CD4-positive, alpha-beta T cell treated with Interleukin-17A for 4 hours (primary cell): ENCODE measurements at regions not wholly inside any gene's neighbourhood (a gene's known extent, or its start where the extent isn't known, plus 50 kb on each side); places are given as distances from the start of the nearest gene placed in this dataset.
"Not testable (repeated sequence)": the region's sequence is repeated elsewhere in the genome, so short reads cannot be mapped to it uniquely, and the experiment has no call there.

Source experiments
- DNase-seq: peaks from one replicate; pipeline ENCODE4 v3.0.0-alpha.2; 2020; ENCODE audit warnings: mixed read lengths

DNA sequence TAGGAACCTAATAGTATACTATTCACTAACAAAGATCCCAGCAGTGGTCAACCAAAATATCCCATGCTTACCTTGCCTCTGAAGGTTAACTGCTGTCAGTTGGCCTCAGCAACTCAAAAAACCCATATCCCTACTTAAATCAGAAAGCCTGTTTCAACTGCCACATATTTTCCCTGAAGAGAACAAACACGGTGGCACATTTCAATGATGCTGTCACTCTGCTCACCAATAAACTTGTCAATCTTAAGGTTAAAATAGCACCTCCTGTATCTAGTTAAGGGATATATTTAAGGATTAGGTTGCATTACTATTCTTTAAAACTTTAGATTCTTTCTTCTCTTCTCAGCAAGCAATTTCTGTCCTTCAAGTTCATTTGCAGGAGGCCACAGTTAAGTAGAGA is 986.9 kb downstream of the CDH18 start:
- no peak for DNase-seq

DNA sequence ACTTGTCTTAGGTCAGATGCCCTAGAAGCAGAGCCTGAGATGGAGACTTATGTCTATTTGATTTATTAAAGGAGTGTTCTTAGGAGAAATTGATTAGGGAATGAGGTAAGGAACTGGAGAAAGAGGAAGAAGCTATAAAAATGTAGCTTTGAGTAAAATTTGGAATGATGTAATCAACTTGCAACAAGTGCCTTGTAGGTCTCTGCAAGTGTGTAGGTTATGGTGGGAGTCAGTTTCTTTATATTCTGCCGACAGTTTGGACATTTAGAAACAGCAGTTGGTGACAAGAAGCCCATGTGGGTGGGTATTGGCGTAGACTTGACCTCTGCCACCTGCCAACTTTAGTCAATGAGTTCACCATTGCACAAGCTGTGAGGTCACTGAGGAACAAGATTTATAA is 986.5 kb downstream of the CDH18 start:
- no peak for DNase-seq

DNA sequence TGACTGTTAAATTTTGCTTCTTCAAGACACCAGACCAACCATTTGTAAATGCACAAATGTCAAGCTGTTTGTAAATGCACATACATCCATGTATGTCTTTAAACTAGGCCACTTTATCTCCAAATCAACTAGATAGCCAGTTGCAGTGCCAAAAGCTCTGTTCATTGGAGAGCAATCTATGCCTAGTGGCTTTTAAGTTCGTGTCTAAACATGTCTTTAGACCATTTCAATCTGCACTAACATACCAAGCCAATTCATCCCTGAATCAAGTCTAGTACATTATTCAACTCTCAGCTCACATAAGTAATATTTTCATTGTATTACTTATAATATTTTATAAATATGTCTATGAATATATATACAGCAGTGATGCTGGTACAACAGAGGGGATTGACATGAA is 985.9 kb downstream of the CDH18 start:
- DNase-seq, result no peak

DNA sequence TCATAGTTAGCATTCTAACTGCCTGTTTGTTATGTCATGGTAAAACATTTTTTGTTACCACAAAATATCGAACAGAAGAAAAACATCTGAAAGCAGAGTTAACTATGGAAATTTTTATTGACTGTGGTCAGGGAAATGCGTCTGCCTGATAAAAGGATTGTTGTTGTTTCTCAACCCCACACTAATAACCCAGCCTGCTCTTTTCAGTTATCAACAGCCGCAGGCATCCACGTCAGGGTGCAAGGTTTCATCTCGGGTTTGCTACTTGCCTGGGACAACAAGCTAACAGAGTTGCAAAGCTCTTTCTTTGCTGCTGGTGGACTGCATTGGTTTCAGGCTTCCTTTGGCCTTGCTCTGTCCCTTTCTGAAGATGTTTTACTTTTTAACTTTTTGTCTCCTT is 969.2 kb downstream of the CDH18 start:
- DNase-seq, result no peak

DNA sequence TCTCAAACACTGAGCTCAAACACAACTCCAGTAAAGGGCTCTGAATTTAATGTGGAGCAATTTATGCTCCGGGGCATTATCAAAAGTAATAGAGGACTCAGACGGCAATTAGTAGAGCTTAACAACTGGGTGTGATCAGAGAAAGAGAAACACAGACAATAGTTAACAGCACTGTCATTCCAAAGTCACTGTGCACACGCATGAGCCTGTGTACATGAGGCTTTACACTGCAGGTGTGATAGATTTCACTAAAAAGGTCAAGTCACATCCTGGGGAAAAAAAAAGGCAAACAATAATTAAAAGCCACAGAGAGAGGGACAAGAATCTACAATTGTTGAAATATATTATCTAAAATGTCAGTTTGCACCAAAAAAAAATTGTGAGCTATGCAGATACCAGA is 956.5 kb downstream of the CDH18 start:
- DNase-seq, result no peak

DNA sequence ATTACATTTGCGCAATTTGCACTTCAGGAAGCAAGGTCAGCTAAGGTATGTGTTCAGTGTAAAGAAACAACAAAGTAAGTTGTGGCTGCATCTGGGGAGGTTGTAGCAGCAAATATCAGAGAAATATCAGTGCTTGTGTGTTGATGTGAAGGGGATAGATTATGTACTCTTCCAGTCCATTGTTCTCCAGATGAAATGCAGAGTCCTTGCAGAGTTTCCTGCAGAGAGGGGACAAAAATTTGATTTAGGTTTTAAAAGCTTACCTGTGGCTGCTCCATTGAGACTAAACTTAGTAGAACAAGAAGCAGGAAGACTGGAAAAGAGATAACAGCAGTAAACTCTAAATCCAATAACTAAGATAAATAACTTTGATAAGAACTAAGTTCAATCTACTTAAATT is 952.2 kb downstream of the CDH18 start:
- no peak for DNase-seq

DNA sequence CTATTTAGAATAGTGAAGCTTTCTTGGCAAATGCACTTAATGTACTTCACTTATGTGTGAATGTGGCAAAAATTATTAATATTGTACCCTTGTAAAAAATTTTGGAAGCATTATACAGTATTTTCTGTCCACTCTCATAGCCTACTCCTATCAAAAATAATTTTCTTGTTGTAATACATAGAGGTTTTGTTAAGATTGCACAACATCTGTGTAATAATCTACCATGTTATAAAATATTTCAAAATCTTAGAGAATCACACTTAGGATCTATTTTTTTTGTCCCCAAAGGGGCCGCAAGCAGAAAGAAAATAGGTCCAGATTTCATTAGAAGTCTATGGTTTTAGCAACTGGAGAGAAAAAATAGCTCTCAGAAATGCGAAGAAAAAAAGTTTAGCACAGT is 945.9 kb downstream of the CDH18 start:
- DNase-seq, result no peak

DNA sequence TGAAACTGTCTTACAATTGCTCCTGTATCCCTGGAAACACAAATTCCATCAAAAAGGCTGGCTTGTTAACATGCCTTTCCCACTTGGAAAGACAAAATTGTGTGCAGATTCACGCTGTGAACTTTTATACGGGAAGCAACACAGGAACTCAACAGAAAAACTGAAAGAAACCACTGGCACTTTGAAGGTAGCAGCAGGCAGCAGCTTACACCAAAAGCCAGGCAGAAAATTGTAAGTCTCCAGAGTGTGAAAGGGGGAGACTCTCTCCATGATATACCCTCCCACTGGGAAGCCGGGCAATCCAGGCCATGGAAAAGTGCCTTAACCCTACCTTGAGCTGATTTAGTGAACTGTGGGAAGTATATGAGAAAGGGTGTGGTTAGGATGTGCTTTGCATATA is 943.7 kb downstream of the CDH18 start:
- no peak for DNase-seq

DNA sequence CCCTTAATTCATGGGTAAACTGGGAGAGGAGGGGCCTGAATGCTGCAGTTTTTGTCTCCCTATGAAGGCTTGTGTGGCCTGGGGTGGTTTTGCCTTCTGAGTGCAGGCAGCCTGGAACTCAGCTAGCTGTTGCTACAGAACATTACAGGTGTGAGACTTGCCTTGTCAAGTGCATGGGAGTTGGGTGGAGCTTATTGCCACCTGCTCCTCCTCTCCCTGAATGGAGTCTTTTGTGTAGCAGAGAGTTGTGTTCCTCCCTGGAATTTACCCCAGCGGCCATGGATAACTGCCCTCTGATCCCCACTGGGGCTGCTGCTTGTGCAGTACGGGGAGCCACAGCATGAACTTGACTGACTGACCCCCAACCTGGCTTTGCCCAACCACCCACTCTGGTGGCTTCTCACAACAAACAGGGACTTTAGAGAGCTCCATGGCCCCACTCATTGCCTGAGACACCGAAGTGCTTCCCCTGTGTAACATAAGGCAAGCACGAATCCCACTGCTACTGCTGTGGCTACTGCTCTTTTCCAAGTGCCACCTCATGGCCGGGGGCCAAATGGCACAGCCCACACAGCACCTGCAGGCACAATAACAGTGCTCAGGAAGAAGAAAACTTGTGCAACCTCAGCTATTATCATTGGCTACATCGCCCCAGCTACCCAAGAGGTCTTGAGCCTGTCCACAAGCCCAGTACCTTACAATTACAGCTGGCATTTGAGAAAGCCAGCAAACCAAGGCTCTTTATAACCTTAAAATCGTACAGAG is 942.9 kb downstream of the CDH18 start:
- no peak for DNase-seq

DNA sequence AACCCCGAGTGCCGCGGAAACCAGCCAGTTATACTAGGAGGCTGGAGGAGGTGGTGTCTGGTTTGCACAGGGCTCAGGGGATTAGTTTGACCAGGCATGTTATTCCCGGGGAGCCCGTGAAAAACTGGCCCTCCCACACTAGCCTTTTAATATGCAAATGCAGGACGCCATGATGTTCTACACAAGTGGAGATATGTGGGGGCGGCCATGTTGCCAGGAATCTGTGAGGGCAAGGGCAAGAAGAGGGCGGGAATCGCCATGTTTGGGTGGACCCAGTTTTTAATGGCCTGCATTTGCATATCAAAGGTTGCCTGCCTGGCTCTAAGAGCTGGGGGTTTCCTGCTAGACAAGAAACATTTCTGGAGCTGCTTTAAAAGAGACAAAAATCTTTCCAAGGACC is 940.7 kb downstream of the CDH18 start:
- no peak for DNase-seq

DNA sequence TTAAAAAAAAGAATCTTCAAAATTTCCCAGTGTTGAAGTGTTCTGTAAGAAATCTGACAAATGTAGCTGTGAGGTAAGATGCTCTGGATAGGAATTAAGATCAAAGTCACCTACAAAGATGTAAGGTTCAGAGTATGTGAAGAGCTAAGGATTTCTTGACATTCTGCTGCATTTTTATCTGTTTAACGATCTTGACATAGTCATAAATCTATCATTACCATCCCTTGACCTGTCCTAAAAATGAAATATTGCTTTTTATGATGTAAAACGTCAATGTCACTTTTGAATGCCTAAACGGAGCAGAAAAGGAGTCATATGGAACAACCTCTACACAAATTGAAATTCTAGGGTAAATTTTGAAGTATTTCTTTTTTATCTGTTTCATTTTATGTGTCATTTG is 939.3 kb downstream of the CDH18 start:
- DNase-seq, result no peak

DNA sequence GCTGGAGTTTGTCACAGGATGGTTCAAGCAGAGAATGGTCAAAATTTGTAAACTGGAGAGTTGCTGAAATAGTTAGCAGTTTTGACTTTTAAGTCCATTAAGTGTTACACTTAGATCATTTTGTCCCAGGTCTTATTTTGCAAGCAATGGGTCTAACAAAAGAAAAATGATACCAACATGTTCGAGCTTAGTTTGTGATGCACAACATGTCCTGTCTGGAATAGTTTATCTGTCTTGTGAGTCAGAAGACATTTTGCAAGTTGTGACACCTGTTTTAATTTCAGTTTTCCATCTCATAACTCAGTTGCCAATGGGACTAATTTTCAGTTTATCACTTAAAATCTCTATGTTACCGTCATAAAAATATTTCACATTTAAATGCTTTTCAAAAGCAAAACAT is 929.8 kb downstream of the CDH18 start:
- no peak for DNase-seq

DNA sequence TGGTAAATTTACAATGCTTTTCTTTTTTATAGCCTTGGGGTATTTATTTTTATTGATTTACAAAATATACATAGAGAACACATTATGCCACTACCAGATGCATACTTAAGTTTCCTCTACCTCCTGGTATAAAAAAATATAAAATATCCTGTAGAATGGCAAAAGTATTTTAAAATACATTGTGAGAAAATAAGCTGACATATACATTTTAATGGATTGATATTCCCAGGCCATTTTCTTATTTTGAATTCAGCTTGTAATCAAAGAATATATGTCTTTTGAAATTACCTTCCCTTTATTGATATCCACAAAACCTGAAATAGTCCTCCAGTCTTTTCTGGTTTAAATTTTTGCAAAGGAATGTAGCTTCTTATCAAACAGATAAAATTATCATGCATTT is 923.9 kb downstream of the CDH18 start:
- DNase-seq, result no peak

DNA sequence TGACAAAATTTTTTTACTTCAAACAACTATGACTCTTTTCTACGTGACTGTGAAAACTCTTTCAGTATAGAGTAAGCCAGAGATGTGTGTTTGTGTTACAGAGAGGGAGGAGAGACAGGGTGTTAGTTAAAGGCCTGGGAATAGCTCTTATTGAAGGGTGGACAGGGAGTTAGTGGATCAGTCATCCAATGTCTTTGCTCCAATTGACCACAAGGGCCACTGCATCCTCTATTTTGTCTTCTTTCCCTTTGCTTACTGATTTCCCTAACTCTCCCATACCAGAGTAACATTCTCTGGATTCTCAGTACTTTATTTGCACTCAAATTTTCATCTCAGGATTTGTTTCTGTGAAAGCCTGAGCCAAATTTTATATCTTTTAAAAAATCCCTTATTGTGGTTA is 920.3 kb downstream of the CDH18 start:
- no peak for DNase-seq

DNA sequence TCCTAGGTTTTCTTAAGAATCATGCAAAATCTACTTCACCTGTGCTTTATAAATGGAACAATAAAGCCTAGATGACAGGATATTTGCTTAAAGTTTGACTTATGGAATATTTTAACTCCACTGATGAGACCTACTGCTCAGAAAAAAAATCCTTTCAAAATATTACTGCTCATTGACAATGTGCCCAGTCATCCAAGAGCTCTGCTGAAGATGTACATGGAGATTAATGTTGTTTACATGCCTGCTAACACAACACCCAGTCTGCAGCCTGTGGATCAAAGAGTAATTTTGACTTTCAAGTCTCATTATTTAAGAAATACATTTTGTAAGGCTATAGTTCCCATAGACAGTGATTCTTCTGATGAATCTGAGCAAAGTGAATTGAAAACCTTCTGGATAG is 889.6 kb downstream of the CDH18 start:
- no peak for DNase-seq

DNA sequence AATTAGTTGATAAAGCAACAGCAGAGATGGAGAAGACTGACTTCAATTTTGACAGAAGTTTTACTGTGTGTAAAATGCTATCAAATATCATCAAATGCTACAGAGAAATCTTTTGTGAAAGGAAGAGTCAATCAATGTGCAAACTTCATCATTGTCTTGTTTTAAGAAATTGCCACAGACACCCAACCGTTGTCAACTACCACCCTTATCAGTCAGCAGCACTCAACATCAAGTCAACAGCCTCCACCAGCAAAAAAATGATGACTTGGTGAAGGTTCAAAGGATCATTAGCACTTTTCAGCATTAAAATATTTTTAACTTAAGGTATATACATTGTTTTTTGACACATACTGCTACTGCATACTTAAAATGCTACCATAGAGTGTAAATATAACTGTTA is 888.8 kb downstream of the CDH18 start:
- DNase-seq, result no peak

DNA sequence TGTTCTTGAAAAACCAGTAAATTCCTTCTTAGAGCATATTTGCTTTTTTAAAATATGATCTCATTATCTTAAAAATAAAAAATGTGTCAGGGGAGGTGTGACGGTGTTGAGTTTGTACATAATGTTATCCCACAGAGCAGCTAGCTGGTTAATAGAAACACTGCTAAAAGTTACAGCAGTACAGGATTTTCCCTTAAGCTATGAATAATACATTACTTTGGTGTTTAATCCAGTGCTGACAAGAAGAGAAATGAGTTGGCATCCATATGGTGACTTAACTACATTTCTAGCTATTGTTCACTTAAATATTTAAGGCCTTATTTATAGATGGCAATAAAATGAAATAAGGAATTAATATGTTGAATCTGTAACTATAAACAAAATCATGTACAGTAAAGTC is 883.1 kb downstream of the CDH18 start:
- no peak for DNase-seq

DNA sequence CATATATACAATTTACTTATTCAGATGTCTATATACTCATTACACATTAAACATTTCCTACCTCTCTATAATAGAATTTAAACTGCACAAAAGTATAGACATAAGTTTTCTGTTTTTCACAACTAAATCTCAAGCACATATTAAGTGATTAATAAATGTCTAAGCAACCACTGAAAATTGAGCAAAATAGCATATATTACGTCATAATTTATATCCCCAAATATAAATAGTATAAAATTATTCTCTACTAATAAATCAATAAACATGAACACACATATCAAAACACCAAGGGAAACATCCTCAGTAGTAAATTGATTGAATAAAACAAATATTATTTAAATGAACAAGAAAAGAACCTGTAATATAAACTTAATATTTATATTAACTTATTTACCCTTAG is 865.1 kb downstream of the CDH18 start:
- DNase-seq, result no peak

DNA sequence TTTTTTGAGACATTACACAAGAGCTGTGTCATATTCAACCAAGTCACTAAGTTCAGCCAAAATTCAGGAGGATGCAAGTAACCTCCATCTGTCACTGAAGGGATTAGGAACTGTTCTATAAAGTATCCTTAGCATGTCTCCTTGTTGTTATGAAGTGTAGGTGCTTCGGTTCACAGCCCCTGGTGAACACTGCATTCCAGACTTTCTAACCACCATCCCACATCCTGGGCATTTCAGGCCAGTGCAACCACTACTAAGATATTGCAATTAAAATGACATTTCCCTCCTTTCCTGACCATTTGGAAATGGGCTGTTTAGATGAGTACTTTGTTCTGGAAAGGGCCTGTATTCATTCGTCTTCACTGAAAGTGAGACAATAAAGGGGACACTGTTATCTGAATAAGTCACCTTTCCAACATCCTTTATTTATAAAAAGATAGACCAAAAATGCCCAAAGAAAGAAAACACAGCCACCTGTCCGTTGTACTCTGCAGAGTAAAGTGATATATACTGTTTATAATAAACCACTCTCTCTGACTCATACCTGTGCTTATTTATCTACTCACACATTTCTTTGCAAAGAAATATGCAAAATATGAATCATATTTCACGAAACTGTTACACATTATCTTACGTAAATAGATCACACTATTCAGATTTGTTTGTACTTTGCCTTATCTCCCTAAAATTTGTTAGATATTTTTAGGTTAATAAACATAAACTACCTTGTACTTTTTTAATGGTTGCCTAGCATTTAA is 861.9 kb downstream of the CDH18 start:
- no peak for DNase-seq

DNA sequence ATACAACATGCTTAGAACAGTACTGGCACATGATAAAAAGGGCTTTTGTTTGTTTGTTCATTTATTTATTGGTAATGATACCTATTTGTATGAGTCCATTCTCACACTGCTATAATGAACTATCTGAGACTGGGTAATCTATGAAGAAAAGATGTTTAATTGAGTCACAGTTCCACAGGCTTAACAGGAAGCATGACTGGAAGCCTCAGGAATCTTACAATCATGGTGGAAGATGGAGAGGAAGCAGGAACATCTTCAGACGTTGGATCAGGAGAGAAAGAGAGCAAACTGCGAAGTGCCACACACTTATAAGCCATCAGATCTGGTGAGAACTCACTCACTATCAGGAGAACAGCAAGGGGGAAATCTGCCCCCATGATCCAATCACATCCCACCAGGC is 847.7 kb downstream of the CDH18 start:
- DNase-seq, result no peak

DNA sequence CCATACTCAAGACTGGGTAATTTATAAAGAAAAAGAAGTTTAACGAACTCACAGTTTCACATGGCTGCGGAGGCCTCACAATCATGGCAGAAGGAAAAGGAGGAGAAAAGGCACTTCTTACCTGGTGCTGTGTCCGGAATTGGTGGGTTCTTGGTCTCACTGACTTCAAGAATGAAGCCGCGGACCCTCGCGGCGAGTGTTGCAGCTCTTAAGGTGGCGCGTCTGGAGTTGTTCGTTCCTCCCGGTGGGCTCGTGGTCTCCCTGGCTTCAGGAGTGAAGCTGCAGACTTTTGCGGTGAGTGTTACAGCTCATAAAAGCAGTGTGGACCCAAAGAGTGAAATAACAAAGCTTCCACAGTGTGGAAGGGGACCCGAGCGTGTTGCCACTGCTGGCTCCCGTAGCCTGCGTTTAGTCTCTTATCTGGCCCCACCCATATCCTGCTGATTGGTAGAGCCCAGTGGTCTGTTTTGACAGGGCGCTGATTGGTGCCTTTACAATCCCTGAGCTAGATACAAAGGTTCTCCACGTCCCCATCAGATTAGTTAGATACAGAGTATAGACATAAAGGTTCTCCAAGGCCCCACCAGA is 846.0 kb downstream of the CDH18 start:
- DNase-seq, result not testable (repeated sequence)

DNA sequence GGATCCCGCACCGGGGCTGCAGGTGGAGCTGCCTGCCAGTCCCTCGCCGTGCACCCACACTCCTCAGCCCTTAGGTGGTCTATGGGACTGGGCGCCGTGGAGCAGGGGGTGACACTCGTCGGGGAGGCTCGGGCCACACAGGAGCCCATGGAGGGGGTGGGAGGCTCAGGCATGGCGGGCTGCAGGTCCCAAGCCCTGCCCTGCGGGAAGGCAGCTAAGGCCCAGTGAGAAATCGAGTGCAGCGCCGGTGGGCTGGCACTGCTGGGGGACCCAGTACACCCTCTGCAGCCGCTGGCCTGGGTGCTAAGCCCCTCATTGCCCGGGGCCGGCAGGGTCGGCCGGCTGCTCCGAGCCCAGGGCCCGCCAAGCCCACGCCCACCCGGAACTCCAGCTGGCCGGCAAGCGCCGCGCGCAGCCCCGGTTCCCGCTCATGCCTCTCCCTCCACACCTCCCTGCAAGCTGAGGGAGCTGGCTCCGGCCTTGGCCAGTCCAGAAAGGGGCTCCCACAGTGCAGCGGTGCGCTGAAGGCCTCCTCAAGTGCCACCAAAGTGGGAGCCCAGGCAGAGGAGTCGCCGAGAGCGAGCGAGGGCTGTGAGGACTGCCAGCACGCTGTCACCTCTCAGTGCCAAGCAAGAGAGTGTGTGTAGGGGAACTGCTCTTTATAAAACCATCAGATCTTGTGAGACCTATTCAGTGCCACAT is 845.1 kb downstream of the CDH18 start:
- DNase-seq, result not testable (repeated sequence)

DNA sequence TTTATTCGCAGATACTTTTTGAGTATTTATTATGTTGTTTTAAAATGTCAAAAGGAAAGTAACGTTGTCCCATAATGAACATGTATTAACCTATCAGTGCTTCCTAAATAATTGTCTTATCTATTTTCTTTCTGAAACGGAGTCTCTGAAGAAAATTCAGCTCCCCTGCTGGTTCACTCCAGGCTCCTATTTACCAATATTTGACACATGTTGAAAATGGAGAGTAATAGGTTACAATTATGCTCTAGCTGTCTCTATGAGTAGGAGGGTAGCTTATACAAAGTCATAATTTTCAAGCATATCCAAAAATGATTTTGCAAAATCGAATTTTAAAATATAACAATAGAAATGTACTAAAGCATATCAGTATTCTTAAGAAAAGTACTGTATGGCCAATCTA is 844.1 kb downstream of the CDH18 start:
- DNase-seq, result no peak

DNA sequence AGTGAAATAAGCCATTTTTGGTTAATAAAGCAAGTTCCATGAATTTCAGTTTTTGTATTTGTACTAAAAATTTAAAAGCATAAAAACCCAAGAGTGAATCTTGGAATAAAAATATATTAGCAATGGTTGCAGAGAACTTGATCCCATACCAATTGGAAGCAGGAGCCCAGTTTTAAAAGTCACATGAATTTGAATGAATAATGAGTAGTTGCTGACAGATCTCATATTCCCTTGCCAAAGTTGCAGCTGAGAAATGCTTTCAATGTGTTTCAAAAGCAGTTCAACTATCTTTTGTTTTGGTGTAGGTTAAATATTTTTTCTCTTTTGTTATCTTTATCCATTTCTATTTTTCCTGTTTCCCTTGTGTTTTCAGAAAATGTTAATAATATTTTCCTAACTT is 818.6 kb downstream of the CDH18 start:
- DNase-seq, result no peak
